GM12865 (cell line): ENCODE measurements at regions not wholly inside any gene's neighbourhood (a gene's known extent, or its start where the extent isn't known, plus 50 kb on each side); places are given as distances from the start of the nearest gene placed in this dataset.

Source experiments
- DNase-seq: peaks from one replicate; pipeline ENCODE4 v3.0.0; 2010; ENCODE audit warnings: low read depth
- H3K4me3 ChIP-seq: 2 replicates; pipeline ENCODE4 v1.5.1; 2011; ENCODE audit warnings: mild to moderate bottlenecking, low read depth, low read length, control low read depth
- TF ChIP-seq, protein P1 (sequence below): IDR thresholded peaks from 2 replicates; pipeline ENCODE4 v1.5.1; 2011; ENCODE audit warnings: low read length, control low read depth, low read depth, inconsistent platforms; ENCODE audit not compliant: insufficient read depth; ENCODE audit errors: missing control alignments

DNA sequence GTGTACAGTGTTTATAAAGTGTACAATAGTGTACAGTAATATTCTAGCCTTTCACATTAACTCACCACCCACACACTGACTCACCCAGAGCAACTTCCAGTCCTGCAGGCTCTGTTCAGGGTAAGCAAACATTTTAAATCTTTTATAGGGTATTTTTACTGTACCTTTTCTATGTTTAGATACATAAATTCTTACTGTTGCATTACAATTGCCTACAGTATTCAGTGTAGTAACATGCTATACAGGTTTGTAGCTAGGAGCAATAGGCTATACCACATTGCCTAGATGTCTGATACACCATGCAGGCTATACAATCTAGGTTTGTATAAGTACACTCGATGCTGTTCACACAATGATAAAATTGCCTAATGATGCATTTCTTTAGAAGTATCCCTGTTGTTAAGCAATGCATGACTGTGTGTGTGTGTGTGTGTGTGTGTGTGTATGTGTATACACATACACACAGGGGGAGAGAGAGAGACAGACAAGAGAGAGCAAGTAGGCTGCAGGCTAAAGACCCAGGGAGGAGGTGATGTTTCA, 72.5 kb upstream of the PRR23C start:
- no peak overlapping the region for H3K4me3 ChIP-seq
- TF ChIP-seq, protein P1, sequence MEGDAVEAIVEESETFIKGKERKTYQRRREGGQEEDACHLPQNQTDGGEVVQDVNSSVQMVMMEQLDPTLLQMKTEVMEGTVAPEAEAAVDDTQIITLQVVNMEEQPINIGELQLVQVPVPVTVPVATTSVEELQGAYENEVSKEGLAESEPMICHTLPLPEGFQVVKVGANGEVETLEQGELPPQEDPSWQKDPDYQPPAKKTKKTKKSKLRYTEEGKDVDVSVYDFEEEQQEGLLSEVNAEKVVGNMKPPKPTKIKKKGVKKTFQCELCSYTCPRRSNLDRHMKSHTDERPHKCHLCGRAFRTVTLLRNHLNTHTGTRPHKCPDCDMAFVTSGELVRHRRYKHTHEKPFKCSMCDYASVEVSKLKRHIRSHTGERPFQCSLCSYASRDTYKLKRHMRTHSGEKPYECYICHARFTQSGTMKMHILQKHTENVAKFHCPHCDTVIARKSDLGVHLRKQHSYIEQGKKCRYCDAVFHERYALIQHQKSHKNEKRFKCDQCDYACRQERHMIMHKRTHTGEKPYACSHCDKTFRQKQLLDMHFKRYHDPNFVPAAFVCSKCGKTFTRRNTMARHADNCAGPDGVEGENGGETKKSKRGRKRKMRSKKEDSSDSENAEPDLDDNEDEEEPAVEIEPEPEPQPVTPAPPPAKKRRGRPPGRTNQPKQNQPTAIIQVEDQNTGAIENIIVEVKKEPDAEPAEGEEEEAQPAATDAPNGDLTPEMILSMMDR: no peak
- no peak for DNase-seq

DNA sequence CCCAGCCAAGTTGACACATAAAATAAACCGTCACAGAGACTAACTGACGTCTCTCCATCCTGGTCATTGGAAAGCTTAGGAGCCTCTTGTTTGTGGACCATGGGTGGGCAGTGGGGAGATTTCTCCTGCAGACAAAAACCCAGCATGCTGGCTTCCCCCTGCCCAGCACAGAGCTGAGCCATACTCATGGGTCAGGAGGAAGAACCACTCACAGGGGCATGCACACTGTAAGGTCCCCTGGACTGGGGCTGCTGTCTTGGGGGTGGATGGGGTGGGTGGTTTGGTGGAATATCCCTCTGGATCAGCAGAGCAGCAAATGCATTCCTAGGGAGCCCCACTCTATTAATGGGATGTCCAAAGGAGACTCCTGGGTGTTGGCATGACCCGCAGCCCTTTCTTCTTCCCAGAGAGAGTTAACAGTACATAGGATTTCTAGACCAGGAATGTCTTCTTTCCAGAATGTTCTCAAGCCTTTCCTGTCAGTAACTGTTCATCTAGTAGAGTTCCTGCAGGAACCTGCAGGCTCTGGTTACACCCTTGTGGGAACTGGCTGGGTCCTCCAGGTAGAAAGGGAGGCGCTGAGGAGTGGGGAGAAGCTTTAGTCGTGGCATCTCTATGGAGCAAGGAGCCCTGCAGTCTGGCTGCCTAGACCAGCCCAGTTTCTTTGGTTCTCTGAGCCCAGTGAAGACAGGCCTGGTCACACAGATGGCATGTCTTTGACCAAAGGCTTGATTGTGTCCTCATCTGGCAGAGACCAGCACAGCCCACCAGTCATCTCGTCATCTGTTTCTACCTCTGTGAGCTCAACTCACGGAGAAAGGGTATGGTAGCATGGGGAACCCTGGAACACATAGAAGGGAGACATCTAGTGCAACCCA, 73.4 kb upstream of the PRR23C start:
- TF ChIP-seq, protein P1: no peak
- no peak overlapping the region for H3K4me3 ChIP-seq
- DNase-seq: no peak

DNA sequence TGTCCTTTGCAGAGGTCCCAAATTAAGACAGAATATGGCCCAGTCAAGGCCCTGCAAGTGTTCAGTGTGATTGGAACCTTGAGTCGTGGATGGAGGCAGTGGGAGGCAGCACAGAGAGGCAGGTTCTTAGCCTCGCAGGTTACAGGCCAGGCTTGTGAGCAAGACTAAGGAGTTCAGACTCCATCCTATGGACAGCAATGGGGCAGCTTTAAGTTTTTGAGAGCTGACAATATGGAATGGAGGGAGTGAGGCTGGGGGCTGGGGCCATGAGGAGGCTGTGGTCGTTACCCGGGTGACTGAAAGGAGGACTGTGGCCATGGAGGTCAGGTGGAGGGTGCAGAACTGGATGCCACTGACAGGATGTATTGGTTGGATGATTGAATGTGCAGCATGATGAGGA, 74.1 kb upstream of the PRR23C start:
- H3K4me3 ChIP-seq: no peak overlapping the region
- DNase-seq: no peak
- TF ChIP-seq, protein P1: no peak

DNA sequence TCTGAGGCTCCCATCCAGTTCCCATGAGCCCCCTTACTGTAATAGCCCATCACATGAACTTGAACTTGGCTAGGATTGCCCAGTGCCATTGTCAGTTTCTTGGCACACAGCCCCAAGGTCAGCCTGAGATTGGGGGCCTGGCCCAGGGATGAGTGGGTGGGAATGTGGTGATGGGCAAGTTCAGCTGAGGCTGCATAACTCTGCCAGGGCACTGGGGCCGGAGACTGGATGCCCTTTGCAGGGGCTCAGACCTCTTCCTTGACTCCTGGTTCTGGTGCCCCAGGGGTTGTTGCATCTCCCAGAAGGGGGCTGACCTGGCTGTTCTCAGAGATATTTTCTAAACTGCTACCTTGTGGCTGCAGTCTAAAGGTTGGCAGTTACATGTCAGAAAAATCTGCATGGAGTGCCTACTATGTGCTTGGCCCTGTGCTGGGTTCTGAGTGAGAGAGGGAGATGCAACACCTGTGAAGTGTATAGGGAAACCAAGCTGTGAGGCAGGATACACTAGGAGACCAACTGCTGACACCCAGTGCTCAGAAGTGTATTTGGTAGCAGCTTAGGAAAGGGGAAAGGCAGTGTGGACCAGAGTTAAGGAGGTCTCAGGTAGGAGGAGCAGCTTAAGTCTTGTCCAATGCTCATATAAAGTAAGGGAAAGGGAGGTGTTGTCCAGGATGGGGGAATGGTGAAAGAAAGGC, 74.8 kb upstream of the PRR23C start:
- no peak for DNase-seq
- H3K4me3 ChIP-seq: no peak overlapping the region
- TF ChIP-seq, protein P1: no peak

DNA sequence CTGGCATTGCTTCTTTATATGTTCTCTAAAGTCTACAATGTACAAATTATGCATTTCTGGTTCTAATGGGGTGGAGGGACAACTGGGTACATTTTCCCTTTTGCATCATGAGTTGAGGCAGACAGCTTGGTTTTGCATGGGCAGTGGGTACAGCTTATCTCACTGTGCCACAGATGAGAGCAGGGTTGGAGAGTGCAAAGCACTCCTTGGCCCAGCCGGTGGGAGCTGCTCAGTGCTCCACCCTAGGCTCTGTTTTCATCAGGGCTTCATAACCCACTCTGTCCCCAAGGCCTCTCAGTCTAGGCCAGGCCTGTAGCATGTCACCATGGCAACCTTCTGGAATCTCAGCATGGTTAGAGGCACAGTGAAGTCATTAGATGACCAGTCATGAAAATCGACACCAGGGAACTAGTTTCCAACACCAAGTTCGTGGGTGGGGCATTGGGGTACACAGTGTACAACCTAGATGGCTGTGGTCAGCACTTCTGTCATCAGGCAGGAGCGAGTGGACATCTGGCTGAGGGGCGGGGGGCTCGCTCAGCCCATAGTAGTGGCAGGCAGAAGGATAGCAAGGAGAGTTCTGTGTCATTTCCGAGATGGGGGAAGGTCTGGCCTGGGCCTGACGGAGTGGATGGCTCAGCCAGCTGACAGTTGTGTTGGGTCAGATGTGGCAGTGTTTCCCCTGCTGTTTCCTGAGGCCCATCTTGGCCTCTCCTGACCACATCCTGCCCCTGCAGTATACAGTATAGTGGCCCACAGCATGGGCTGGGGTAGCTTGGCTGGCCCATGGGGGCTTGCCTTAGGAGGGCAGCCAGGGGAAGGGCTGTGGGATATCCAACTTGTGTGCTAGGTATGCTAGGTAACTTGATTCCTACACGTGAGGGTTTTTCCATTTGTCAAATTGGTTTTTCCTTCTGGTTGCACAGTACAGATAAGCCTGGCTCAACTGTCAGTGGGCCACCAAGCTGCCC, 75.7 kb upstream of the PRR23C start:
- TF ChIP-seq, protein P1: no peak
- no peak overlapping the region for H3K4me3 ChIP-seq
- DNase-seq: peak; percentile 33

DNA sequence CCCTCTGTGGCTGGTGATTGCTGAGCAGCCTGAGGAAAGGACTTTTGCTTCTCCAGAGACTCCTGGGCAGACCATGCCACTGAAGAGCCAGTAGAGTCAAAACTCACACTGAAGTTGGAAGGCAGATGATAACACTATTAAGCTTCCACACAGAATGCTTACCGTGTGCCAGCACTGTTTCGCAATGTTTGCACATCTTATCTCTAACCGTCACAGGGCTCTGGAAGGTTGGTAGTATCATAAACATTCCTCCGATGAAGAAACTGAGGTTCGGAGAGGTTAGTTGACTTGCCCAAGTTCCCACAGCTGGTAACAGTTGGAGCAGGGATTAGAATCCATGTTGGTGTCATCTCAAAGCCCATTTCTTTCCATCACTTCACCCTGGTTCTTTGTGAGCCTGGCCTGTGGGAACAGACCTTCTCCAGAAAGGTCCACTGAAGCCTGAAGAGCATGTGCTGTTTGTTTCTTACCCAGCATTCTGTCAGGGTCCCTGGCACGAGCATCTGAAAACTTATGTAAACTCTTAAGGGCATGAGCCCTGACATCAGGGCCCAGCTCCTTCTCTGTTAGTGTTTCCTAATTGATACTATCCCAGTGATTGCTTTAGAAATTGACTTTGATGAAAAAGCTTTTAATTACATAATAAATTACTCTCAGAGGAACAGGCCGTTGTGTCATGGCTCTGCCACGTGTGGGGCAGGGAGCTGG, 77.0 kb upstream of the PRR23C start:
- no peak for DNase-seq
- TF ChIP-seq, protein P1: no peak
- no peak overlapping the region for H3K4me3 ChIP-seq
